Adrenal gland (tissue), 5 donors: ENCODE measurements at regions not wholly inside any gene's neighbourhood (a gene's known extent, or its start where the extent isn't known, plus 50 kb on each side); places are given as distances from the start of the nearest gene placed in this dataset.

Experiments used
- POLR2A ChIP-seq, 2 donors: fragments of 450-650 bp; IDR thresholded peaks; one replicate each; pipeline ENCODE4 v1.6.1; 2017; ENCODE audit warnings: antibody characterized with exemption in 2 of 2, mild to moderate bottlenecking in 2 of 2, moderate library complexity in 1 of 2
- TF ChIP-seq, protein P1 (sequence below), 6 experiments: fragments of 450-650 bp in 4 of 6; fragments of 200-600 bp in 2 of 6; sonication (generic) in 1 of 6; IDR thresholded peaks; 1 replicate in 5 of 6; 2 replicates in 1 of 6; pipeline versions ENCODE4 v1.5.1 to v1.8.0; 2016 to 2021; ENCODE audit warnings: antibody characterized with exemption in 6 of 6, mild to moderate bottlenecking in 2 of 6, moderate library complexity in 1 of 6
- donor health status: DM: no; HTN: no; CAD: no.

DNA sequence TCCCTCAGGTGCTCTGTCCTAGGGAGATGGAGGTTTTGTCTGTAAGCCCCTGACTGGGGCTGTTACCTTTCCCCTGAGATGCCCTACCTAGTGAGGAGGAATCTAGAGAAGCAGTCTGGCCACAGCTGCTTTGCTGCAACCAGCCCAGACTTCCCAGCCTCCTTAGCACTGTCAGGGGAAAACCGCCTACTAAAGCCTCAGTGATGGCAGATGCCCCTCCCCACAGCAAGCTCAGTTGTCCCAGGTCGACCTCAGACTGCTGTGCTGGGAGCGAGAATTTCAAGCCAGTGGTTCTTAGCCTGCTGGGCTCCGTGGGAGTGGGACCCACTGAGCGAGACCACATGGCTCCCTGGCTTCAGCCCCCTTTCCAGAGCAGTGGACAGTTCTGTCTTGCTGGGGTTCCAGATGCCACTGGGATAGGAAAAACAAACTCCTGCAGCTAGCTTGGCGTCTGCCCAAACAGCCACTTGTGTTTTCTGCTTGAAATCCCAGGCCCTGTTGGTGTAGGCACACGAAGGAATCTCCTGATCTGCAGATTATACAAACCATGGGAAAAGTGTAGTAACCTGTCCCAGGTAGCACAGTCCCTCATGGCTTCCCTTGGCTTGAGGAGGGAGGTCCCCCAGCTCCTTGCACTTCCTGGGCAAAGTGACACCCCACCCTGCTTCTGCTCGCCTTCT is 146.4 kb upstream of the PROKR2 start:
- TF ChIP-seq, protein P1, sequence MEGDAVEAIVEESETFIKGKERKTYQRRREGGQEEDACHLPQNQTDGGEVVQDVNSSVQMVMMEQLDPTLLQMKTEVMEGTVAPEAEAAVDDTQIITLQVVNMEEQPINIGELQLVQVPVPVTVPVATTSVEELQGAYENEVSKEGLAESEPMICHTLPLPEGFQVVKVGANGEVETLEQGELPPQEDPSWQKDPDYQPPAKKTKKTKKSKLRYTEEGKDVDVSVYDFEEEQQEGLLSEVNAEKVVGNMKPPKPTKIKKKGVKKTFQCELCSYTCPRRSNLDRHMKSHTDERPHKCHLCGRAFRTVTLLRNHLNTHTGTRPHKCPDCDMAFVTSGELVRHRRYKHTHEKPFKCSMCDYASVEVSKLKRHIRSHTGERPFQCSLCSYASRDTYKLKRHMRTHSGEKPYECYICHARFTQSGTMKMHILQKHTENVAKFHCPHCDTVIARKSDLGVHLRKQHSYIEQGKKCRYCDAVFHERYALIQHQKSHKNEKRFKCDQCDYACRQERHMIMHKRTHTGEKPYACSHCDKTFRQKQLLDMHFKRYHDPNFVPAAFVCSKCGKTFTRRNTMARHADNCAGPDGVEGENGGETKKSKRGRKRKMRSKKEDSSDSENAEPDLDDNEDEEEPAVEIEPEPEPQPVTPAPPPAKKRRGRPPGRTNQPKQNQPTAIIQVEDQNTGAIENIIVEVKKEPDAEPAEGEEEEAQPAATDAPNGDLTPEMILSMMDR (IDR thresholded peaks at IDR 0.05) = no peak
- TF ChIP-seq POLR2A (IDR thresholded peaks at IDR 0.05) = no peak
